ENCODE measurements at regions not wholly inside any gene's neighbourhood (a gene's known extent, or its start where the extent isn't known, plus 50 kb on each side); places are given as distances from the start of the nearest gene placed in this dataset.

DNA sequence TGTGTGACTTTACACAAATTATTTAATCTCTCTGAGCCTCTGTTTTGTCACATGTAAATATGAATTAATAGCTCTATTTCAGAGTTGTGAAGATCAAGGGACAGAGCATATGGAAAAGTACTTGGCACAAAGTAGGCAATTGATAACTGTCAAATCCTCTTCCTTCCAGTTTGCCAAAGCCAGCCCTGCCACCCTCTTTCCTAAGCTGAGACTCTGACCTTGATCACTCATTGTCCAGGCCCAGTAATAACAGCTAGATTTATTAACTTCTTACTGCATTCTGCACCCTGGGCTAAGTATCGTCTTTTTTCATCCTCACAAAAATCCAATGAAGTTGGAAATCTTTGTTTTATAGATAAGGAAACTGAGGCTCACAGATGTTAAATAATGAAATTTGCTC, 70.8 kb upstream of the ATP1A1 start:
- no peak for TF ChIP-seq CTCF (IDR thresholded peaks at IDR 0.05; ENCODE audit: insufficient read depth, low read depth, low read length, missing control alignments)
- no peak for DNase-seq (ENCODE audit: low read depth)
- no peak overlapping the region for H3K4me3 ChIP-seq (ENCODE audit: low read depth, low read length)

GRCh38 chr1:116306102-116306501, 66.9 kb upstream of the ATP1A1 start:
- no peak for TF ChIP-seq CTCF (IDR thresholded peaks at IDR 0.05; ENCODE audit: insufficient read depth, low read depth, low read length, missing control alignments)
- H3K4me3 ChIP-seq (ENCODE audit: low read depth, low read length), result no peak overlapping the region
- DNase-seq (ENCODE audit: low read depth), result no peak

- H3K4me3 ChIP-seq (ENCODE audit: low read depth, low read length), result no peak overlapping the region
- TF ChIP-seq CTCF (IDR thresholded peaks at IDR 0.05; ENCODE audit: insufficient read depth, low read depth, low read length, missing control alignments), result no peak
- DNase-seq (ENCODE audit: low read depth), result no peak
Measured at GRCh38 chr1:116306840-116307442, 66.1 kb upstream of the ATP1A1 start.

DNA sequence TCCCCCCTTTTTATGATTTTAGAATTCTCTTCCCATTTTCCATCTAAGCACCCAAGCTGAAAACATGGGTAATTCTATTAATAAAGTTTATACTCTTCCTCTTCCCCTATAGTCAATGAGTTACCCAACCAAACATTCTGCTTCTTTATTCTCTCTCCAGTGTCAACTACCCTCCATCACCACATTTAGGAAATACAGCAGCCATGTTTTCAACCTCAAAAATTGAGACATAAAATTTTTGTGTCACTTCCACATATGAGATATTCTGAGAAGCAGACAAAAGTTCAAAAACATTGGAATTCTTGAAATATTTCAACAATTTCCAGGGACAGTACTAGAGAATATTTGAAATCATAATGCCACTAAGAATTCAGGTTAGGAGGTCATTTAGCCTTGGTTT, 64.8 kb upstream of the ATP1A1 start:
- no peak for DNase-seq (ENCODE audit: low read depth)
- no peak for TF ChIP-seq CTCF (IDR thresholded peaks at IDR 0.05; ENCODE audit: insufficient read depth, low read depth, low read length, missing control alignments)
- no peak overlapping the region for H3K4me3 ChIP-seq (ENCODE audit: low read depth, low read length)

- no peak for TF ChIP-seq CTCF (IDR thresholded peaks at IDR 0.05; ENCODE audit: insufficient read depth, low read depth, low read length, missing control alignments)
- DNase-seq (ENCODE audit: low read depth), result no peak
- no peak overlapping the region for H3K4me3 ChIP-seq (ENCODE audit: low read depth, low read length)
Measured at GRCh38 chr1:116309090-116309870, 63.8 kb upstream of the ATP1A1 start.

DNA sequence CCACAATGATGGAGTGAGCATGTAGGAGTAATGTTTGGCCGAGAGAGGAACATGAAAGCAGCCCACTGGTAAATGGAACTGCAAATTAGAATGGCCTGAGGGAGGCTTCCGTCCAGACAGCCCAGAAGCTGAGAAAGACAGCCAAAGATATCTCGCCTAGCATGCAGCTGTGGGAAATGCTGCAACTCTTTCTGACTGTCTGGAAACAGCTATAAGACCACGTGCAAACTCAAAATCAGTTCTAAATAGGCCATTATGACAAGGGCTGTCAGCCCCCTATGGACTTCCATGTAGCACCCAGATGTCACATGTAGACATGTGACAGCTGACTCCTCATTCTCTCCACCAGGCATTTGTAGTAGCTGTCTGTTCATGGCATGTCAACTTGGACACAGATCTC, 62.9 kb upstream of the ATP1A1 start:
- H3K4me3 ChIP-seq (ENCODE audit: low read depth, low read length), result no peak overlapping the region
- no peak for DNase-seq (ENCODE audit: low read depth)
- TF ChIP-seq CTCF (IDR thresholded peaks at IDR 0.05; ENCODE audit: insufficient read depth, low read depth, low read length, missing control alignments), result no peak

Data from GM12865 (cell line).